Nephron progenitor cell (in vitro differentiated cells): ENCODE measurements at regions not wholly inside any gene's neighbourhood (a gene's known extent, or its start where the extent isn't known, plus 50 kb on each side); places are given as distances from the start of the nearest gene placed in this dataset.

ENCODE experiments used
- DNase-seq: peaks from one replicate; pipeline ENCODE4 v3.0.0; 2021
- H3K27ac Mint-ChIP-seq: 2 replicates; pipeline ENCODE4 v1.8.0; 2021; ENCODE audit warnings: mild to moderate bottlenecking, moderate library complexity, mixed read lengths
- H3K27me3 Mint-ChIP-seq: 2 replicates; pipeline ENCODE4 v1.8.0; 2021; ENCODE audit warnings: mild to moderate bottlenecking, low read depth, mixed read lengths; ENCODE audit not compliant: poor library complexity
- H3K36me3 Mint-ChIP-seq: 2 replicates; pipeline ENCODE4 v1.8.0; 2021; ENCODE audit warnings: low read depth, mixed read lengths
- H3K4me1 Mint-ChIP-seq: 2 replicates; pipeline ENCODE4 v1.8.0; 2021; ENCODE audit warnings: mixed read lengths
- H3K4me3 Mint-ChIP-seq: 2 replicates; pipeline ENCODE4 v1.8.0; 2021; ENCODE audit warnings: mild to moderate bottlenecking, moderate library complexity, mixed read lengths
- H3K9me3 Mint-ChIP-seq: 2 replicates; pipeline ENCODE4 v1.8.0; 2021; ENCODE audit warnings: mild to moderate bottlenecking, moderate library complexity, mixed read lengths
- CTCF ChIP-seq: fragments of 200-600 bp; sonication (generic); IDR thresholded peaks from 2 replicates; pipeline ENCODE4 v1.5.0; 2021; ENCODE audit warnings: antibody characterized with exemption

GRCh38 chr4:29566371-29566770 lies 1153.8 kb upstream of the PCDH7 start:
- TF ChIP-seq CTCF, result no peak
- no peak overlapping the region for H3K27ac Mint-ChIP-seq
- H3K36me3 Mint-ChIP-seq, result no peaks in the 10 kb centered on the region
- no peaks in the 10 kb centered on the region for H3K4me1 Mint-ChIP-seq
- H3K4me3 Mint-ChIP-seq, result no peak overlapping the region
- DNase-seq, result no peak
- peaks cover 4% of the 10 kb centered on the region for H3K27me3 Mint-ChIP-seq
- peaks cover 10% of the 10 kb centered on the region for H3K9me3 Mint-ChIP-seq

DNA sequence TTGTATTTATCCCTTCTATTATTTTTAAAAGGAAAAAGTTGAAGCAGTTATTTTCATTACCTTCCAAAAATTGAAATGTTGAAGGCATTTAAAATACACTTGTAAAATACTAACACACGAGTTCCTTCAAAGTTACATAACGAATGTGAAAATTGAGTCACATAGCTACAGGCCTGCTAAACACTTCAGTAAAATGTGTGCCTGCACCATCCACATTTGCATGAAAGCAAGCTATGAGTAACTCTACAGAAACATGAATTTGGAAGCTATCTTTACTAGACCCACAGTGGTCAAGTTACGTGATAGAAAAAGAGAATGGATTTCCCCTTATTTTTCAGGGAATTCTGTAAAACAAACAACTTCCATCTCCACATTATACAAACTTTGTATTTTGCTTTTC lies 1148.8 kb upstream of the PCDH7 start:
- Mint-ChIP-seq H3K36me3 (no peaks in the 10 kb centered on the region), H3K9me3 (no peaks in the 10 kb centered on the region), H3K27me3 (no peaks in the 10 kb centered on the region), H3K4me1 (no peaks in the 10 kb centered on the region), H3K27ac (no peak overlapping the region), H3K4me3 (no peak overlapping the region)
- DNase-seq, result no peak
- no peak for TF ChIP-seq CTCF

GRCh38 chr4:29578329-29578728 lies 1141.8 kb upstream of the PCDH7 start:
- no peaks in the 10 kb centered on the region for H3K4me1 Mint-ChIP-seq
- DNase-seq, result no peak
- peaks cover 2% of the 10 kb centered on the region for H3K27me3 Mint-ChIP-seq
- no peak for TF ChIP-seq CTCF
- H3K4me3 Mint-ChIP-seq, result no peak overlapping the region
- H3K36me3 Mint-ChIP-seq, result no peaks in the 10 kb centered on the region
- no peak overlapping the region for H3K27ac Mint-ChIP-seq
- H3K9me3 Mint-ChIP-seq, result no peaks in the 10 kb centered on the region

- H3K9me3 Mint-ChIP-seq, result no peaks in the 10 kb centered on the region
- no peak overlapping the region for H3K27ac Mint-ChIP-seq
- H3K27me3 Mint-ChIP-seq, result peaks cover 2% of the 10 kb centered on the region
- TF ChIP-seq CTCF, result no peak
- H3K4me1 Mint-ChIP-seq, result no peaks in the 10 kb centered on the region
- no peak overlapping the region for H3K4me3 Mint-ChIP-seq
- no peak for DNase-seq
- no peaks in the 10 kb centered on the region for H3K36me3 Mint-ChIP-seq
These were observed 1138.7 kb upstream of the PCDH7 start for GRCh38 chr4:29581457-29581856.

DNA sequence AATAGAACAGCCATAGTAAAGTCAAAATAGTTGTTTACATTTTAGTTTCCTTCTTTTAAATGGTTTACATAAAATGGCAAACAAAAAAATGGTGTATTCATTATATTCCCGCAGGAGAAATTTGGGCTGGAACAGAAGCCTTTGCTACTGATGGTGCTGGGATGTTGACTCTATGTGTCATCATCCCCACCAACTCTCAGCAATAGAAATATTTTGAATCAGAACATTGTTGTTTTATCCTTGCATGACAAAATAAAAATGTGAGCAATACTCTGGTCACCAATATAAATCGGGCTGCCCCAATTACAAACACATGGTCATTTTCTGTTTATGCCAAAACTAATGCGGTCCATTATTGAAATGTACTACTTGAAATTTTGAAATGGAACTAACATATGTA lies 1131.6 kb upstream of the PCDH7 start:
- no peaks in the 10 kb centered on the region for H3K4me1 Mint-ChIP-seq
- H3K9me3 Mint-ChIP-seq, result peaks cover 12% of the 10 kb centered on the region
- H3K27ac Mint-ChIP-seq, result no peak overlapping the region
- H3K4me3 Mint-ChIP-seq, result no peak overlapping the region
- H3K27me3 Mint-ChIP-seq, result no peaks in the 10 kb centered on the region
- no peak for DNase-seq
- H3K36me3 Mint-ChIP-seq, result no peaks in the 10 kb centered on the region
- TF ChIP-seq CTCF, result no peak

DNA sequence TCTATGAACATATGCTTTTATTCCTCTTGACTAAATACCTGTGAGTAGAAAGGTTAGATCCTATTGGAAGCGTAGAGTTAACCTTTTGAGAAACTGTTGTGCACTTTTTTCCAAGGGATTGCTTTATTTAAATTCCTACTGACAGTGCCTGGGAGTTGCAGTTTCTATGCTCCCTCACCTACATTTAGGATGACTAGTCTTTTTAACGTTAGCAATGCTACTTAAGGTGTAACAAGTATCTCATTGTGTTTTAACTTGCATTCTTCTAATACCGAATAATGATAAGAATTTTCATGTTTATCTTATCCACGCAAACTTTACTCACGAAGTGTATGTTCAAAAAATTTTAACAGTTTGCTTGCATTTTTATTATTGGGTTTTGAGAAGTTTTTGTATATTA lies 1123.9 kb upstream of the PCDH7 start:
- Mint-ChIP-seq H3K4me1 (no peaks in the 10 kb centered on the region), H3K9me3 (peaks cover 7% of the 10 kb centered on the region), H3K27me3 (no peaks in the 10 kb centered on the region), H3K27ac (no peak overlapping the region), H3K36me3 (no peaks in the 10 kb centered on the region), H3K4me3 (no peak overlapping the region)
- TF ChIP-seq CTCF, result no peak
- no peak for DNase-seq
